Uterus (tissue), 3 donors: ENCODE measurements at regions not wholly inside any gene's neighbourhood (a gene's known extent, or its start where the extent isn't known, plus 50 kb on each side); places are given as distances from the start of the nearest gene placed in this dataset.

Source experiments
- DNase-seq, 2 donors: peaks; one replicate each; pipeline ENCODE4 v3.0.0-alpha.2; 2019 to 2020
- H3K27ac ChIP-seq, 2 donors: fragments of 200-600 bp; sonication (generic); 1 replicate in 1 of 2; 2 replicates in 1 of 2; pipeline ENCODE4 v1.5.1; 2016 to 2018
- H3K27me3 ChIP-seq, 2 donors: fragments of 200-600 bp; sonication (generic); one replicate each; pipeline ENCODE4 v1.5.1; 2018 to 2019; ENCODE audit warnings: control low read depth in 1 of 2
- H3K36me3 ChIP-seq, 2 donors: fragments of 200-600 bp; sonication (generic); one replicate each; pipeline ENCODE4 v1.5.1; 2019; ENCODE audit warnings: control low read depth in 1 of 2
- H3K4me1 ChIP-seq, 2 donors: fragments of 200-600 bp; sonication (generic); one replicate each; pipeline ENCODE4 v1.5.1; 2018 to 2019; ENCODE audit warnings: control low read depth in 1 of 2
- H3K4me3 ChIP-seq, 2 donors: fragments of 200-600 bp; sonication (generic); 1 replicate in 1 of 2; 2 replicates in 1 of 2; pipeline ENCODE4 v1.5.1; 2018 to 2019; ENCODE audit warnings: mild to moderate bottlenecking in 1 of 2
- H3K9me3 ChIP-seq, 2 donors: fragments of 200-600 bp; sonication (generic); one replicate each; pipeline ENCODE4 v1.5.1; 2019; ENCODE audit warnings: control low read depth in 1 of 2
- POLR2A ChIP-seq, 2 donors: fragments of 450-650 bp; IDR thresholded peaks; one replicate each; pipeline ENCODE4 v1.6.1; 2016; ENCODE audit warnings: antibody characterized with exemption in 2 of 2, mild to moderate bottlenecking in 1 of 2, moderate library complexity in 1 of 2
- intact Hi-C: fragments of 100-400 bp; cut with DNase I; formaldehyde crosslinking; loops from one replicate; pipeline ENCODE4 v1.15.1; 2023; ENCODE audit warnings: low total_unique reads
- TF ChIP-seq, protein P1 (sequence below), 4 experiments: fragments of 200-600 bp in 2 of 4; fragments of 450-650 bp in 2 of 4; sonication (generic) in 2 of 4; IDR thresholded peaks; one replicate each; pipeline ENCODE4 v1.5.1; 2016 to 2019; ENCODE audit warnings: antibody characterized with exemption in 4 of 4, mild to moderate bottlenecking in 2 of 4, moderate library complexity in 1 of 4
- donor health status: DM: yes; HTN: yes; CAD: no.

DNA sequence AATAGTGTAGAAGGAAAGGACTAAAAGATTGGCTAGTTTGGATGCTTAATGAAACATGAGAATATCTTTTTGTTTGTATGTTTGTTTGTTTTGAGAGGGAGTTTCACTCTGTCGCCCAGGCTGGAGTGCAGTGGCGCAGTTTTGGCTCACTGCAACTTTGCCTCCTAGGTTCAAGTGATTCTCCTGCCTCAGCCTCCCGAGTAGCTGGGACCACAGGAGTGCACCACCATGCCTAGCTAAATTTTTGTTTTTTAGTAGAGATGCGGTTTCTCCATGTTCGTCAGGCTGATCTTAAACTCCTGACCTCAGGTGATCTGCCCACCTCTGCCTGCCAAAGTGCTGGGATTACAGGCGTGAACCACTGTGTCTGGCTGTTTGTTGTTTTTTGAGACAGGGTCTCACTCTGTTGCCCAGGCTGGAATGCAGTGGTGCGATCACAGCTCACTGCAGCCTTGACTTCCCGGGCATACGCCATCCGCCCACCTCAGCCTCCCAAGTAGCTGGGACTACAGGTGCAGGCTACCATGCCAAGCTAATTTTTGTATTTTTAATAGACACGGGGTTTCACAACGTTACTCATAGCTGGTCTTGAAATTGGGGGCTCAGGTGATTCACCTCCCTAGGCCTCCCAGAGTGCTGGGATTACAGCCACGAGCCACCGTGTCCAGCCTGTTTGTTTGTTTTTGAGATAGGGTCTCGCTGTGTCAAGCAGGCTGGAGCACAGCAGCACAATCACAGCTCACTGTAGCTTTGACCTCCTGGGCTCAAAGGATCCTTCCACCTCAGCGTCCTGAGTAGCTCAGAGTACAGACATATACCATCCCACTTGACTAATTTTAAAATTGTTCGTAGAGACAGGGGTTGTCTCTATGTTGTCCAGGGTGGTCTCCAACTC is 209.2 kb downstream of the MYCN start:
- Histone ChIP-seq H3K4me3 (no peak overlapping the region), H3K9me3 (no peaks in the 10 kb centered on the region), H3K27ac (no peak overlapping the region), H3K27me3 (no peaks in the 10 kb centered on the region), H3K4me1 (no peaks in the 10 kb centered on the region), H3K36me3 (no peaks in the 10 kb centered on the region)
- intact Hi-C loops: no loop called here
- no peak for TF ChIP-seq POLR2A (IDR thresholded peaks at IDR 0.05)
- TF ChIP-seq, protein P1, sequence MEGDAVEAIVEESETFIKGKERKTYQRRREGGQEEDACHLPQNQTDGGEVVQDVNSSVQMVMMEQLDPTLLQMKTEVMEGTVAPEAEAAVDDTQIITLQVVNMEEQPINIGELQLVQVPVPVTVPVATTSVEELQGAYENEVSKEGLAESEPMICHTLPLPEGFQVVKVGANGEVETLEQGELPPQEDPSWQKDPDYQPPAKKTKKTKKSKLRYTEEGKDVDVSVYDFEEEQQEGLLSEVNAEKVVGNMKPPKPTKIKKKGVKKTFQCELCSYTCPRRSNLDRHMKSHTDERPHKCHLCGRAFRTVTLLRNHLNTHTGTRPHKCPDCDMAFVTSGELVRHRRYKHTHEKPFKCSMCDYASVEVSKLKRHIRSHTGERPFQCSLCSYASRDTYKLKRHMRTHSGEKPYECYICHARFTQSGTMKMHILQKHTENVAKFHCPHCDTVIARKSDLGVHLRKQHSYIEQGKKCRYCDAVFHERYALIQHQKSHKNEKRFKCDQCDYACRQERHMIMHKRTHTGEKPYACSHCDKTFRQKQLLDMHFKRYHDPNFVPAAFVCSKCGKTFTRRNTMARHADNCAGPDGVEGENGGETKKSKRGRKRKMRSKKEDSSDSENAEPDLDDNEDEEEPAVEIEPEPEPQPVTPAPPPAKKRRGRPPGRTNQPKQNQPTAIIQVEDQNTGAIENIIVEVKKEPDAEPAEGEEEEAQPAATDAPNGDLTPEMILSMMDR (IDR thresholded peaks at IDR 0.05): no peak
- no peak for DNase-seq

DNA sequence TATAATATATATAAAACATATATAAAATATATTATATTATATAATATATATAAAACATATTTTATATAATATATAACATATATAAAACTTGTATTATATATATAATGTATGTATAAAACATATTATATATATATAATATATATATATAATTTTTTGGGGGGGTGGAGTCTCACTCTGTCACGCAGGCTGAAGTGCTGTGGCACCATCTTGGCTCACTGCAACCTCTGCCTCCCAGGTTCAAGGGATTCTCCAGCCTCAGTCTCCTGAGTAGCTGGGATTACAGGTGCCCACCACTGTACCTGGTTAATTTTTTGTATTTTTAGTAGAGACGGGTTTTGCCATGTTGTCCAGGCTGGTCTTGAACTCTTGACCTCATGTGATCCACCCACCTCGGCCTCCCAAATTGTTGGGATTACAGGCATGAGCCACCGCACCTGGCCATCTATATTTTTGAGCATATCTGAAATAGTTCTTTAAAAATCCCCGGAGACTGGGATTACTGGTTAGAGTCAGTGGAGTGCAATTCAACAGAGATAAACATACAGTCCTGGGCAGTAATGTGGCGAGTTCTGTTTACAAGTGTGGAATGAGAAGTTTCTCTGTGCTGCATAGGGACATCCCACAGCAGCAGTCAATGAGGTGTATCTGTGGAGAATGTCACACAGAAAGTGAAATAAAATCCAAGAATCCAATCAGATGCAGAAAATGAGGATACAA is 208.4 kb downstream of the MYCN start:
- H3K4me1 ChIP-seq: no peaks in the 10 kb centered on the region
- no peaks in the 10 kb centered on the region for H3K9me3 ChIP-seq
- DNase-seq: no peak
- H3K4me3 ChIP-seq: no peak overlapping the region
- intact Hi-C loops: no loop called here
- no peak overlapping the region for H3K27ac ChIP-seq
- TF ChIP-seq, protein P1 (IDR thresholded peaks at IDR 0.05): no peak
- no peak for TF ChIP-seq POLR2A (IDR thresholded peaks at IDR 0.05)
- H3K36me3 ChIP-seq: no peaks in the 10 kb centered on the region
- H3K27me3 ChIP-seq: no peaks in the 10 kb centered on the region

DNA sequence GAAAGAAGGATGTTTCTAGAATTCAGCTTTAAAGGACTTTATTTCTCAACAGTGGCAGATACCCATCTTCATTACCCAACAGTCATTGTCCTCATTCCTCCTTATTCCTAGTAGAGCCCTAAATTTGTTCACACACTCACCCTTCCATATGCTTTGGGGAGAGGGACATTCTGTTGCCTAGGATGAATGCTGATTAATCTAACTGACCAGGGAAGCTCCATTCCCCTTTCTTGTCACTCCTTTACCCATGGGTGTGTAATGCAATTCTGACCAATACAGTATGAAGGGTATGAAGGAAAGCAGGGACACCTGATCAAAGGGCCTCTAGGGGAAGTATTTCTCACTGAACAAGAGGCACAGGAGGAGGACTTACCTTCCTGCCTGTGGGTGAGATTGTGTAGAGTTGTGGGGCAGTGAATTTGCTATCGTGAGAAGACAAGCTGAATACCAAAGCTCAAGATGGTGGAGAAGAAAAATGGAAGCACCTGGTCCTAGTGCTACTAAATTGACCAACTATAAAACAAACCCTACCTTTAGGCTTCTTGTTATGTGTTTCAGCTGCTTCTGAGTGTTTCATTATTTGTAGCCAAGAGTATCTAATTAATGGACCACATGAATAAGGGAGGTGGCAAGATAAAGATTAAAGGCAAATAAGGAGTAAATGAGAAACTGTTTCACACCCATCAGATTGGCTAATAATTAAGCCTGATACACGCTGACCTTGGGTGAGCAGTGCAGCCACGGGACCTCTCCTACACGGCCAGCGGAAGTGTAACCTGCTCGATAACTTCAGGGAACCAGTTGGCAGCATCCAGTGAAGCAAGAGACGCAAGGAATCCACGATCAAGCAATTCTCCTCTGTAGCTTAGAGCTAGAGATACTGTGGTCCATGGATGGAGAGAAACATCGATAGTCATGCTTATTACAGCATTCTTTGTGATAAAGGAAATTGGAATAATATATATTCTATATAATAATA is 202.3 kb downstream of the MYCN start:
- TF ChIP-seq, protein P1 (IDR thresholded peaks at IDR 0.05): no peak
- TF ChIP-seq POLR2A (IDR thresholded peaks at IDR 0.05): no peak
- Histone ChIP-seq H3K9me3 (no peaks in the 10 kb centered on the region), H3K4me1 (no peaks in the 10 kb centered on the region), H3K4me3 (no peak overlapping the region), H3K27me3 (no peaks in the 10 kb centered on the region), H3K27ac (no peak overlapping the region), H3K36me3 (no peaks in the 10 kb centered on the region)
- intact Hi-C loops: no loop called here
- no peak for DNase-seq

DNA sequence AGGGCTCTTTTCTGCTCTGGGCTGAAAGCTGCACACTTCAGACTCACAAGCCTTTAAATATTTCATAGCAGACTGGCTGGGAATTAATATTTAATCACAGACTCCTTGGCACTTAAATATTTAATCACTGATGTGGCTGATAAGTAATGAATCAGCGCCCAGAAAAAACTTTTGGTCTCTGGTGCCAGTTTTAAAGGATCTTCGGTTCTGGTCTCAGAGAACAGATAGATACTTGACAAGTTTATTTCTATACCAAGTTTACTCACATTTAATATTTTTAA is 201.2 kb downstream of the MYCN start:
- no peak overlapping the region for H3K4me3 ChIP-seq
- H3K36me3 ChIP-seq: no peaks in the 10 kb centered on the region
- TF ChIP-seq, protein P1 (IDR thresholded peaks at IDR 0.05): no peak
- TF ChIP-seq POLR2A (IDR thresholded peaks at IDR 0.05): no peak
- no peaks in the 10 kb centered on the region for H3K27me3 ChIP-seq
- no peak for DNase-seq
- H3K9me3 ChIP-seq: no peaks in the 10 kb centered on the region
- H3K27ac ChIP-seq: no peak overlapping the region
- intact Hi-C loops: no loop called here
- no peaks in the 10 kb centered on the region for H3K4me1 ChIP-seq
